Right lobe of liver (tissue), 6 donors: ENCODE measurements at regions not wholly inside any gene's neighbourhood (a gene's known extent, or its start where the extent isn't known, plus 50 kb on each side); places are given as distances from the start of the nearest gene placed in this dataset.

Experiments used
- ATAC-seq, 4 donors: fragments of 200-7000 bp; cut with Tn5 transposase; one replicate each; pipeline ENCODE4 v1.9.1; 2020; ENCODE audit warnings: mild to moderate bottlenecking in 4 of 4, moderate library complexity in 4 of 4
- DNase-seq, 3 donors: peaks; one replicate each; pipeline ENCODE4 v3.0.0-alpha.2; 2020
- H3K27ac ChIP-seq, 3 donors: fragments of 200-600 bp; one replicate each; pipeline ENCODE4 v1.8.0; 2022
- H3K27me3 ChIP-seq, 2 donors: fragments of 200-600 bp; one replicate each; pipeline ENCODE4 v1.8.0; 2022
- H3K36me3 ChIP-seq, 4 donors: fragments of 200-600 bp; sonication (generic) in 1 of 4; one replicate each; pipeline versions ENCODE4 v1.5.1 to v1.8.0; 2017 to 2022; ENCODE audit warnings: control low read depth in 1 of 4
- H3K4me1 ChIP-seq, 4 donors: fragments of 200-600 bp; sonication (generic) in 1 of 4; one replicate each; pipeline versions ENCODE4 v1.5.1 to v1.8.0; 2017 to 2022; ENCODE audit warnings: control low read depth in 1 of 4
- H3K4me3 ChIP-seq, 3 donors: fragments of 200-600 bp; one replicate each; pipeline ENCODE4 v1.8.0; 2022
- H3K9me3 ChIP-seq, 4 donors: fragments of 200-600 bp; sonication (generic) in 1 of 4; one replicate each; pipeline versions ENCODE4 v1.5.1 to v1.8.0; 2017 to 2022; ENCODE audit warnings: control low read depth in 1 of 4
- CTCF ChIP-seq, 4 donors: fragments of 200-600 bp in 3 of 4; fragments of 450-650 bp in 1 of 4; IDR thresholded peaks; one replicate each; pipeline versions ENCODE4 v1.5.1 to v1.8.0; 2016 to 2022; ENCODE audit warnings: antibody characterized with exemption in 4 of 4, mild to moderate bottlenecking in 2 of 4
- POLR2A ChIP-seq: fragments of 450-650 bp; IDR thresholded peaks from one replicate; pipeline ENCODE4 v1.6.1; 2017; ENCODE audit warnings: antibody characterized with exemption, mild to moderate bottlenecking
- WGBS: methylation state at CpG from one replicate; pipeline ENCODE4 v1.1.6; 2018; ENCODE audit warnings: low coverage, low lambda C conversion rate; ENCODE audit not compliant: insufficient coverage; ENCODE audit errors: missing lambda C conversion rate; 5-methylcytosine and 5-hydroxymethylcytosine counted together
- intact Hi-C, 2 donors: fragments of 100-400 bp; cut with DNase I; formaldehyde crosslinking; loops; one replicate each; pipeline versions ENCODE4 v1.11.2 to v1.14.1; 2022
- donor health status: DM: no; HTN: yes; CAD: no.
- donor health status: DM: no; HTN: no; CAD: no.
- donor health status: DM: no; HTN: no; CAD: no.
- donor health status: DM: no; HTN: yes; CAD: no.
- donor health status: DM: no; HTN: yes; CAD: no.

- H3K4me3 ChIP-seq, result no peak overlapping the region
- no peak overlapping the region for H3K27ac ChIP-seq
- no peaks in the 10 kb centered on the region for H3K4me1 ChIP-seq
- no peaks in the 10 kb centered on the region for H3K27me3 ChIP-seq
- H3K9me3 ChIP-seq, result no peaks in the 10 kb centered on the region
- TF ChIP-seq CTCF (IDR thresholded peaks at IDR 0.05) (no peak), POLR2A (no peak)
- intact Hi-C loops, result no loop called here
- H3K36me3 ChIP-seq, result no peaks in the 10 kb centered on the region
- no peak for ATAC-seq
- 62% methylated on average over 5 of the region's 5 CpGs for WGBS
- no peak for DNase-seq
Measured at GRCh38 chr1:69319287-69319686, 248.4 kb upstream of the LRRC7 start.

- 54% methylated on average over 4 of the region's 5 CpGs for WGBS
- intact Hi-C loops, result no loop called here
- H3K27ac ChIP-seq, result no peak overlapping the region
Measured at GRCh38 chr1:69320757-69321211, 246.9 kb upstream of the LRRC7 start.

DNA sequence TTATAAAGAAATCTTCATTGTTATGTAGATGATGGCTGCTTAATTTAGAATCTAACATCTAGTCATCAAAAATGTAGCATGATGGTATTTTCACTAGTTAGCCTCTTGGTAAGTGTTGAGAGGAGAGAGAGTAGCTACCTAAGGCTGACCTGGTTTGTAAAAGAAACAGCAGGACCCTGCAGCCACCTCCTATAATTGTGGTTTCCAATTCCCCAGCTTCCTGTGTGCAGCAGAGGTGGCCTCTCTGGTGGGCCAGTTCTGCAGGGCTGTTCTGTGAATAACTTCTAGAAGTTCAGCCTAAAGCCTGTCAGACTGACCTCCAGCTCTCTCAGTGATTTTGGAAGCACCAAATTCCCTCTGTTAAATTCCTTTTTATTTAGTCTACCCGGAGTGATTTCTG lies 246.4 kb upstream of the LRRC7 start:
- intact Hi-C loops, result no loop called here
- no peak overlapping the region for H3K27ac ChIP-seq
- WGBS, result 63% methylated on average over 1 of the region's 1 CpG
- H3K36me3 ChIP-seq, result no peaks in the 10 kb centered on the region
- no peak for DNase-seq
- no peak overlapping the region for H3K4me3 ChIP-seq
- no peaks in the 10 kb centered on the region for H3K27me3 ChIP-seq
- H3K4me1 ChIP-seq, result no peaks in the 10 kb centered on the region
- TF ChIP-seq POLR2A (no peak), CTCF (IDR thresholded peaks at IDR 0.05) (no peak)
- ATAC-seq, result no peak
- no peaks in the 10 kb centered on the region for H3K9me3 ChIP-seq

More at GRCh38 chr1:69320757-69321211, 246.9 kb upstream of the LRRC7 start:
- Histone ChIP-seq H3K36me3 (no peaks in the 10 kb centered on the region), H3K4me1 (no peaks in the 10 kb centered on the region), H3K4me3 (no peak overlapping the region), H3K9me3 (no peaks in the 10 kb centered on the region), H3K27me3 (no peaks in the 10 kb centered on the region)
- ATAC-seq (no peak), DNase-seq (no peak)
- TF ChIP-seq POLR2A (no peak), CTCF (IDR thresholded peaks at IDR 0.05) (no peak)

- intact Hi-C loops, result no loop called here
- TF ChIP-seq POLR2A (no peak), CTCF (IDR thresholded peaks at IDR 0.05) (no peak)
- Histone ChIP-seq H3K9me3 (no peaks in the 10 kb centered on the region), H3K4me1 (no peaks in the 10 kb centered on the region), H3K27me3 (no peaks in the 10 kb centered on the region), H3K4me3 (no peak overlapping the region), H3K27ac (no peak overlapping the region), H3K36me3 (no peaks in the 10 kb centered on the region)
- ATAC-seq (no peak), DNase-seq (no peak)
- WGBS, result 63% methylated on average over 5 of the region's 5 CpGs
Measured at GRCh38 chr1:69328186-69328585, 239.5 kb upstream of the LRRC7 start.

DNA sequence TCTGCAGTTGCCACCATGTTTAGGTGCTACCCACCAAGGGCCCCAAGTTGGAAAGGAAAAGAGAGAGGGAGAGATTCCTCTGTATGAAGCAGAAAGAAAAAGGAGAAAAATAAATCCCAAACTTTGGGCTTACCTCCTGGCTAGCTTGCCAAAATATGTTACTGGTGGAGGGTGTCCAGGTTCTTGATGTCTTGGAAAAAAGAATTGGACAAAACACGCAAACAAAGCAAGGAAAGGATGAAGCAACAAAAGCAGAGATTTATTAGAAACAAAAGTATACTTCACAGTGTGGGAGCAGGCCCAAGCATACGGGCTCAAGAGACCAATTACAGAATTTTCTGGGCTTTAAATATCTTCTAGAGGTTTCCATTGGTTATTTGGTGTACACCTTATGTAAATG lies 204.5 kb upstream of the LRRC7 start:
- Histone ChIP-seq H3K36me3 (no peaks in the 10 kb centered on the region), H3K27ac (no peak overlapping the region), H3K4me1 (no peaks in the 10 kb centered on the region), H3K27me3 (no peaks in the 10 kb centered on the region), H3K4me3 (no peak overlapping the region), H3K9me3 (no peaks in the 10 kb centered on the region)
- no peak for DNase-seq
- intact Hi-C loops, result no loop called here
- no peak for ATAC-seq
- 83% methylated on average over 2 of the region's 2 CpGs for WGBS
- TF ChIP-seq POLR2A (no peak), CTCF (IDR thresholded peaks at IDR 0.05) (no peak)
